ENCODE measurements at regions not wholly inside any gene's neighbourhood (a gene's known extent, or its start where the extent isn't known, plus 50 kb on each side); places are given as distances from the start of the nearest gene placed in this dataset.
"Not testable (repeated sequence)": the region's sequence is repeated elsewhere in the genome, so short reads cannot be mapped to it uniquely, and the experiment has no call there.

- DNase-seq, result no peak
Observed at GRCh38 chr20:6715401-6715941, 52.0 kb upstream of the BMP2 start.

GRCh38 chr20:6714279-6714711 is 53.2 kb upstream of the BMP2 start:
- DNase-seq, result no peak

GRCh38 chr20:6711951-6712649 is 55.4 kb upstream of the BMP2 start:
- DNase-seq, result no peak

- DNase-seq, result no peak
Observed at GRCh38 chr20:6709910-6710595, 57.4 kb upstream of the BMP2 start.

GRCh38 chr20:6708010-6708409 is 59.5 kb upstream of the BMP2 start:
- DNase-seq, result no peak

- no peak for DNase-seq
Observed at GRCh38 chr20:6707321-6707831, 60.1 kb upstream of the BMP2 start.

- DNase-seq, result no peak
Observed at GRCh38 chr20:6705926-6706548, 61.4 kb upstream of the BMP2 start.

- DNase-seq, result no peak
Observed at GRCh38 chr20:6705106-6705766, 62.2 kb upstream of the BMP2 start.

GRCh38 chr20:6704132-6704861 is 63.2 kb upstream of the BMP2 start:
- DNase-seq, result no peak

- no peak for DNase-seq
Observed at GRCh38 chr20:6703656-6704055, 63.8 kb upstream of the BMP2 start.

- DNase-seq, result no peak
Observed at GRCh38 chr20:6703047-6703446, 64.4 kb upstream of the BMP2 start.

- no peak for DNase-seq
Observed at GRCh38 chr20:6702144-6702543, 65.3 kb upstream of the BMP2 start.

- no peak for DNase-seq
Observed at GRCh38 chr20:6700563-6701329, 66.7 kb upstream of the BMP2 start.

- DNase-seq, result no peak
Observed at GRCh38 chr20:6699921-6700562, 67.4 kb upstream of the BMP2 start.

- DNase-seq, result no peak
Observed at GRCh38 chr20:6698723-6699122, 68.8 kb upstream of the BMP2 start.

- no peak for DNase-seq
Observed at GRCh38 chr20:6698056-6698455, 69.4 kb upstream of the BMP2 start.

GRCh38 chr20:6697228-6697972 is 70.1 kb upstream of the BMP2 start:
- DNase-seq, result no peak

- DNase-seq, result no peak
Observed at GRCh38 chr20:6696001-6696400, 71.5 kb upstream of the BMP2 start.

- DNase-seq, result not testable (repeated sequence)
Observed at GRCh38 chr20:6693808-6694198, 73.7 kb upstream of the BMP2 start.

GRCh38 chr20:6693178-6693807 is 74.2 kb upstream of the BMP2 start:
- no peak for DNase-seq

Measured in T1000 (cell line).